Panc1 (cell line): ENCODE measurements at regions not wholly inside any gene's neighbourhood (a gene's known extent, or its start where the extent isn't known, plus 50 kb on each side); places are given as distances from the start of the nearest gene placed in this dataset.

ENCODE experiments used
- ATAC-seq: fragments of 200-7000 bp; cut with Tn5 transposase; 2 replicates; pipeline ENCODE4 v1.9.1; 2020; ENCODE audit warnings: mild to moderate bottlenecking, moderate library complexity
- BruUV-seq: library from RNA; stranded (reverse); fragments of 400-500 nt; replicated peaks from 2 replicates; lab custom pipeline; 2021; lab: Mats Ljungman, UMichigan
- CTCF ChIA-PET: fragments of 300-600 bp; sonication (Branson Sonifier 250); formaldehyde crosslinking; loops from one replicate; lab custom pipeline; 2022; ENCODE audit warnings: antibody characterized with exemption; lab: Charles Lee
- POLR2A ChIA-PET: fragments of 300-600 bp; sonication (Branson Sonifier 250); formaldehyde crosslinking; loops from one replicate; lab custom pipeline; 2022; ENCODE audit warnings: antibody characterized with exemption; lab: Charles Lee
- DNase-seq: peaks from one replicate; pipeline ENCODE4 v3.0.0-alpha.2; 2010; ENCODE audit warnings: low read depth, low spot score
- H3K27ac ChIP-seq: 2 replicates; pipeline ENCODE4 v1.5.1; 2011; ENCODE audit warnings: mild to moderate bottlenecking, low read length, inconsistent platforms
- H3K27me3 ChIP-seq: fragments of 200-500 bp; sonication (Bioruptor generic); 2 replicates; pipeline ENCODE4 v1.6.0; 2014; ENCODE audit warnings: low read length, inconsistent platforms; ENCODE audit not compliant: control insufficient read depth, insufficient read depth
- H3K36me3 ChIP-seq: fragments of 200-500 bp; sonication (Bioruptor generic); 2 replicates; pipeline ENCODE4 v1.5.1; 2014; ENCODE audit warnings: inconsistent platforms, mild to moderate bottlenecking, low read length, moderate library complexity; ENCODE audit not compliant: control insufficient read depth, insufficient read depth
- H3K4me1 ChIP-seq: 2 replicates; pipeline ENCODE4 v1.5.1; 2011; ENCODE audit warnings: inconsistent platforms, mild to moderate bottlenecking, low read length, moderate library complexity; ENCODE audit not compliant: control insufficient read depth, insufficient read depth
- H3K4me3 ChIP-seq, 2 experiments: 2 replicates each; pipeline ENCODE4 v1.5.1; 2011 to 2012; ENCODE audit warnings: low read depth in 2 of 2, low read length in 2 of 2, mild to moderate bottlenecking in 2 of 2, inconsistent platforms in 1 of 2, moderate library complexity in 1 of 2
- H3K9me3 ChIP-seq: fragments of 200-500 bp; sonication (Bioruptor generic); 2 replicates; pipeline ENCODE4 v1.5.1; 2014; ENCODE audit warnings: low read depth, mild to moderate bottlenecking, inconsistent platforms, low read length, moderate library complexity; ENCODE audit not compliant: control insufficient read depth, insufficient read depth
- POLR2AphosphoS5 ChIP-seq: IDR thresholded peaks from 2 replicates; pipeline ENCODE4 v1.6.1; 2012; ENCODE audit warnings: mild to moderate bottlenecking, low read depth, low read length, moderate library complexity
- SIN3A ChIP-seq: IDR thresholded peaks from 2 replicates; pipeline ENCODE4 v1.6.1; 2012; ENCODE audit warnings: low read depth, mild to moderate bottlenecking, low read length, moderate library complexity, borderline replicate concordance; ENCODE audit not compliant: insufficient read depth
- TCF7L2 ChIP-seq: IDR thresholded peaks from 2 replicates; pipeline ENCODE4 v1.6.1; 2011; ENCODE audit warnings: mild to moderate bottlenecking, low read depth, low read length, inconsistent platforms
- in situ Hi-C: cut with HindIII; loops from 2 replicates; pipeline ENCODE4 v1.10.0; 2016; ENCODE audit warnings: low sequenced_read_pairs, low pct_unique_long_range_greater_than_20kb
- intact Hi-C: fragments of 100-400 bp; cut with micrococcal nuclease; formaldehyde crosslinking; loops from one replicate; pipeline ENCODE4 v1.10.0; 2022; ENCODE audit not compliant: unreplicated experiment
- TF ChIP-seq, protein P1 (sequence below), 2 experiments: IDR thresholded peaks; 2 replicates each; pipeline ENCODE4 v1.6.1; 2011 to 2012; ENCODE audit warnings: low read depth in 2 of 2, control low read depth in 1 of 2, low read length in 1 of 2, mild to moderate bottlenecking in 1 of 2, moderate library complexity in 1 of 2; ENCODE audit not compliant: insufficient read depth in 1 of 2
- TF ChIP-seq, protein P2 (sequence below): fragments of 450-650 bp; IDR thresholded peaks from 2 replicates; pipeline ENCODE4 v1.5.1; 2017; ENCODE audit warnings: mild to moderate bottlenecking

DNA sequence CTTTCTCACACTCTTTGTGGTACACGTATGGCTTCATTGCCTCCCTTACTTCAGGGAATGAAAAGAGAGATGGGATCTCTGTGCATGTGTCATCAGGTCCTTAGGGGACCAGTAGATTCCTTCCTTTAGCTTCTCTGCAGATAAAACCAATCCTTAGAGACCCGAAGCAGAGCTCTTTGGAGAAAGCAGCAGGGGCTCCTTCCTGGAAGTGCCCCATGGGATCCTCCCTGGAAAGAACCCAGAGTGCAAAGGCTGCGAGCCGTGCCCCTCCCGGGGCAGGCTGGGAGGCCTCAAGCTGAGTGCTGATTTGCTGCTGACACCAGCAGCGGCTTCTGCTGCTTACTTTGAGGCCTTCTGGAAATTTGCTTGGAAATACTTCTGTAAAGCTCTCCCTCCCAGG, 328.6 kb upstream of the RGMA start:
- Histone ChIP-seq H3K27me3 (no peaks in the 10 kb centered on the region; the same call in 1 of the 2 replicates), H3K36me3 (no peaks in the 10 kb centered on the region), H3K4me1 (no peaks in the 10 kb centered on the region), H3K9me3 (no peaks in the 10 kb centered on the region), H3K4me3 (no peak overlapping the region), H3K27ac (no peak overlapping the region)
- POLR2A ChIA-PET: no interaction called here
- intact Hi-C loops: no loop called here
- in situ Hi-C loops: no loop called here
- TF ChIP-seq POLR2AphosphoS5 (no peak), SIN3A (no peak), TCF7L2 (no peak)
- TF ChIP-seq, protein P1, sequence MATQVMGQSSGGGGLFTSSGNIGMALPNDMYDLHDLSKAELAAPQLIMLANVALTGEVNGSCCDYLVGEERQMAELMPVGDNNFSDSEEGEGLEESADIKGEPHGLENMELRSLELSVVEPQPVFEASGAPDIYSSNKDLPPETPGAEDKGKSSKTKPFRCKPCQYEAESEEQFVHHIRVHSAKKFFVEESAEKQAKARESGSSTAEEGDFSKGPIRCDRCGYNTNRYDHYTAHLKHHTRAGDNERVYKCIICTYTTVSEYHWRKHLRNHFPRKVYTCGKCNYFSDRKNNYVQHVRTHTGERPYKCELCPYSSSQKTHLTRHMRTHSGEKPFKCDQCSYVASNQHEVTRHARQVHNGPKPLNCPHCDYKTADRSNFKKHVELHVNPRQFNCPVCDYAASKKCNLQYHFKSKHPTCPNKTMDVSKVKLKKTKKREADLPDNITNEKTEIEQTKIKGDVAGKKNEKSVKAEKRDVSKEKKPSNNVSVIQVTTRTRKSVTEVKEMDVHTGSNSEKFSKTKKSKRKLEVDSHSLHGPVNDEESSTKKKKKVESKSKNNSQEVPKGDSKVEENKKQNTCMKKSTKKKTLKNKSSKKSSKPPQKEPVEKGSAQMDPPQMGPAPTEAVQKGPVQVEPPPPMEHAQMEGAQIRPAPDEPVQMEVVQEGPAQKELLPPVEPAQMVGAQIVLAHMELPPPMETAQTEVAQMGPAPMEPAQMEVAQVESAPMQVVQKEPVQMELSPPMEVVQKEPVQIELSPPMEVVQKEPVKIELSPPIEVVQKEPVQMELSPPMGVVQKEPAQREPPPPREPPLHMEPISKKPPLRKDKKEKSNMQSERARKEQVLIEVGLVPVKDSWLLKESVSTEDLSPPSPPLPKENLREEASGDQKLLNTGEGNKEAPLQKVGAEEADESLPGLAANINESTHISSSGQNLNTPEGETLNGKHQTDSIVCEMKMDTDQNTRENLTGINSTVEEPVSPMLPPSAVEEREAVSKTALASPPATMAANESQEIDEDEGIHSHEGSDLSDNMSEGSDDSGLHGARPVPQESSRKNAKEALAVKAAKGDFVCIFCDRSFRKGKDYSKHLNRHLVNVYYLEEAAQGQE (IDR thresholded peaks at IDR 0.05; ENCODE audit: insufficient read depth in 1 of 2, low read depth in 2 of 2, low read length in 1 of 2): no peak
- TF ChIP-seq, protein P2, sequence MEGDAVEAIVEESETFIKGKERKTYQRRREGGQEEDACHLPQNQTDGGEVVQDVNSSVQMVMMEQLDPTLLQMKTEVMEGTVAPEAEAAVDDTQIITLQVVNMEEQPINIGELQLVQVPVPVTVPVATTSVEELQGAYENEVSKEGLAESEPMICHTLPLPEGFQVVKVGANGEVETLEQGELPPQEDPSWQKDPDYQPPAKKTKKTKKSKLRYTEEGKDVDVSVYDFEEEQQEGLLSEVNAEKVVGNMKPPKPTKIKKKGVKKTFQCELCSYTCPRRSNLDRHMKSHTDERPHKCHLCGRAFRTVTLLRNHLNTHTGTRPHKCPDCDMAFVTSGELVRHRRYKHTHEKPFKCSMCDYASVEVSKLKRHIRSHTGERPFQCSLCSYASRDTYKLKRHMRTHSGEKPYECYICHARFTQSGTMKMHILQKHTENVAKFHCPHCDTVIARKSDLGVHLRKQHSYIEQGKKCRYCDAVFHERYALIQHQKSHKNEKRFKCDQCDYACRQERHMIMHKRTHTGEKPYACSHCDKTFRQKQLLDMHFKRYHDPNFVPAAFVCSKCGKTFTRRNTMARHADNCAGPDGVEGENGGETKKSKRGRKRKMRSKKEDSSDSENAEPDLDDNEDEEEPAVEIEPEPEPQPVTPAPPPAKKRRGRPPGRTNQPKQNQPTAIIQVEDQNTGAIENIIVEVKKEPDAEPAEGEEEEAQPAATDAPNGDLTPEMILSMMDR: no peak
- ATAC-seq: no peak
- CTCF ChIA-PET: no interaction called here
- DNase-seq: no peak
- no TSS peak for BruUV-seq

GRCh38 chr15:93417156-93417555, 328.1 kb upstream of the RGMA start:
- BruUV-seq: no TSS peak
- intact Hi-C loops (no loop called here), in situ Hi-C loops (no loop called here)
- no peak overlapping the region for H3K4me3 ChIP-seq
- ChIA-PET CTCF (no interaction called here), POLR2A (no interaction called here)
- no peak overlapping the region for H3K27ac ChIP-seq
- no peaks in the 10 kb centered on the region; the same call in 1 of the 2 replicates for H3K27me3 ChIP-seq
- DNase-seq (no peak), ATAC-seq (no peak)
- no peaks in the 10 kb centered on the region for H3K4me1 ChIP-seq
- H3K9me3 ChIP-seq: no peaks in the 10 kb centered on the region
- TF ChIP-seq, protein P2: no peak
- TF ChIP-seq SIN3A (no peak), TCF7L2 (no peak), POLR2AphosphoS5 (no peak)
- TF ChIP-seq, protein P1 (IDR thresholded peaks at IDR 0.05; ENCODE audit: insufficient read depth in 1 of 2, low read depth in 2 of 2, low read length in 1 of 2): no peak
- H3K36me3 ChIP-seq: no peaks in the 10 kb centered on the region
